Chondrocyte (in vitro differentiated cells): ENCODE measurements at regions not wholly inside any gene's neighbourhood (a gene's known extent, or its start where the extent isn't known, plus 50 kb on each side); places are given as distances from the start of the nearest gene placed in this dataset.

Experiments
- DNase-seq: peaks from one replicate; pipeline ENCODE4 v3.0.0; 2021; ENCODE audit warnings: mixed read lengths, low spot score
- H3K27ac Mint-ChIP-seq: one replicate; pipeline ENCODE4 v1.8.0; 2021; ENCODE audit warnings: mild to moderate bottlenecking, moderate library complexity, mixed read lengths; ENCODE audit not compliant: unreplicated experiment
- H3K27me3 Mint-ChIP-seq: 2 replicates; pipeline ENCODE4 v1.8.0; 2021; ENCODE audit warnings: low read depth, mixed read lengths
- H3K36me3 Mint-ChIP-seq: 2 replicates; pipeline ENCODE4 v1.8.0; 2021; ENCODE audit warnings: low read depth, mixed read lengths
- H3K4me1 Mint-ChIP-seq: 2 replicates; pipeline ENCODE4 v1.8.0; 2021; ENCODE audit warnings: low read depth, mild to moderate bottlenecking, mixed read lengths
- H3K4me3 Mint-ChIP-seq: one replicate; pipeline ENCODE4 v1.8.0; 2021; ENCODE audit warnings: mild to moderate bottlenecking, moderate library complexity, mixed read lengths; ENCODE audit not compliant: unreplicated experiment
- H3K9me3 Mint-ChIP-seq: 2 replicates; pipeline ENCODE4 v1.8.0; 2021; ENCODE audit warnings: low read depth, mixed read lengths
- TF ChIP-seq, protein P1 (sequence below): fragments of 200-600 bp; sonication (generic); IDR thresholded peaks from 2 replicates; pipeline ENCODE4 v1.5.0; 2021; ENCODE audit warnings: antibody characterized with exemption, mild to moderate bottlenecking, moderate library complexity

DNA sequence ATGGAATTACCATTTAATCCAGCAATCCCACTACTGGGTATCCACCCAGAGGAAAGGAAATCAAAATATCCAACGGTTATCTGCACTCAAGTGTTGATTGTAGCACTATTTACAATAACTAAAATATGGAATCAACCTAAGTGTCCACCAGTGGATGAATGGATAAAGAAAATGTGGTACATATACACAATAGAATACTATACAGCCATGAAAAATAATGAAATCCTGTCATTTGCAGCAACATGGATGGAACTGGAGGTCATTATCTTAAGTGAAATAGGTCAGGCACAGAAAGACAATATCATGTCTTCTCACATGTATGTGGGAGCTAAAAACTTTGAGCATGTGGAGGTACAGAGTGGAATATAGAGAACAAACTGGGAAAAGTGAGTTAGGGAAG is 92.9 kb upstream of the ARHGEF7 start:
- Mint-ChIP-seq H3K4me1 (no peaks in the 10 kb centered on the region), H3K4me3 (no peak overlapping the region)

DNA sequence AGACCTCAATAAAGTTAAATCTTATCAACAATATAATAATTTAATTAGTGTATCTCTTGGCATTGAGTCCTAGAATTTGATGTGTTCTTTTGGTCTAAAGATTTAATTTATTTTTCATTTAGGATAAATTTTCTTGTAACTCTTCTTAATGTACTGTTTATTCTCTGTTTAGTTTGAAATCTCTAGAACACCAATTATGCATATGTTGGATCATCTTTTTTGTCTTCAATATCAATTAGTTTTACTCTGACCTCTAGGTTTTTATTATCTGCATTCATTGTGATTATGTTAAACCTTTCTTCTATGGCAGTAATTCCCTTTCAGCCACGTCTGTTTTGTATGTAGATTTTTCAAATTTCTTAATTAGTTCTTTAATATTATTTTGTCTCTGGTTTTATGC is 93.8 kb upstream of the ARHGEF7 start:
- no peak for DNase-seq
- Mint-ChIP-seq H3K27ac (no peak overlapping the region), H3K27me3 (no peaks in the 10 kb centered on the region), H3K4me1 (no peaks in the 10 kb centered on the region), H3K4me3 (no peak overlapping the region), H3K36me3 (peaks cover 9% of the 10 kb centered on the region), H3K9me3 (peaks cover 27% of the 10 kb centered on the region)
- TF ChIP-seq, protein P1, sequence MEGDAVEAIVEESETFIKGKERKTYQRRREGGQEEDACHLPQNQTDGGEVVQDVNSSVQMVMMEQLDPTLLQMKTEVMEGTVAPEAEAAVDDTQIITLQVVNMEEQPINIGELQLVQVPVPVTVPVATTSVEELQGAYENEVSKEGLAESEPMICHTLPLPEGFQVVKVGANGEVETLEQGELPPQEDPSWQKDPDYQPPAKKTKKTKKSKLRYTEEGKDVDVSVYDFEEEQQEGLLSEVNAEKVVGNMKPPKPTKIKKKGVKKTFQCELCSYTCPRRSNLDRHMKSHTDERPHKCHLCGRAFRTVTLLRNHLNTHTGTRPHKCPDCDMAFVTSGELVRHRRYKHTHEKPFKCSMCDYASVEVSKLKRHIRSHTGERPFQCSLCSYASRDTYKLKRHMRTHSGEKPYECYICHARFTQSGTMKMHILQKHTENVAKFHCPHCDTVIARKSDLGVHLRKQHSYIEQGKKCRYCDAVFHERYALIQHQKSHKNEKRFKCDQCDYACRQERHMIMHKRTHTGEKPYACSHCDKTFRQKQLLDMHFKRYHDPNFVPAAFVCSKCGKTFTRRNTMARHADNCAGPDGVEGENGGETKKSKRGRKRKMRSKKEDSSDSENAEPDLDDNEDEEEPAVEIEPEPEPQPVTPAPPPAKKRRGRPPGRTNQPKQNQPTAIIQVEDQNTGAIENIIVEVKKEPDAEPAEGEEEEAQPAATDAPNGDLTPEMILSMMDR: no peak

More for the DNA sequence above, 92.9 kb upstream of the ARHGEF7 start:
- Mint-ChIP-seq H3K9me3 (peaks cover 27% of the 10 kb centered on the region), H3K36me3 (peaks cover 9% of the 10 kb centered on the region), H3K27me3 (no peaks in the 10 kb centered on the region), H3K27ac (no peak overlapping the region)
- TF ChIP-seq, protein P1: no peak
- DNase-seq: no peak

DNA sequence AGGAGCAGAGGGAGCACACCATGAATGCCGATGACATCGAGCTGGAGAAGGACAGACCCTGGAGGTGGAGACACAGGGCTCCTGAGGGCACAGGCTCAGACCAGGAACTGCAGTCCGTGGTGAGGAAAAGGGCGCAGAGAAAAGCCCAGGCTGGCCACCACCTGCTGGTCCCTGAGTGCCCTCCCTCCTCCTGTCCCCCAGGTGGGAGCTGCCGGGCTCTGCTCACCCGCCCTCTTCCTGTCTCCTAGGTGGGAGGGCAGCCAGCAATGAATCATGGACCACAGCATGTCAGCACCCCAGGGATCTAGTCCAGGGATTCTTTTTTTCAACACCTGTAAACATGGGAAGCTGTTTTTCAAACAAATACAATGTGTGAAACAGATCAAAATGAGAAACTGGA is 94.6 kb upstream of the ARHGEF7 start:
- Mint-ChIP-seq H3K36me3 (peaks cover 9% of the 10 kb centered on the region), H3K4me1 (no peaks in the 10 kb centered on the region), H3K9me3 (peaks cover 27% of the 10 kb centered on the region), H3K27me3 (no peaks in the 10 kb centered on the region), H3K4me3 (no peak overlapping the region), H3K27ac (no peak overlapping the region)
- DNase-seq: no peak
- TF ChIP-seq, protein P1: no peak

DNA sequence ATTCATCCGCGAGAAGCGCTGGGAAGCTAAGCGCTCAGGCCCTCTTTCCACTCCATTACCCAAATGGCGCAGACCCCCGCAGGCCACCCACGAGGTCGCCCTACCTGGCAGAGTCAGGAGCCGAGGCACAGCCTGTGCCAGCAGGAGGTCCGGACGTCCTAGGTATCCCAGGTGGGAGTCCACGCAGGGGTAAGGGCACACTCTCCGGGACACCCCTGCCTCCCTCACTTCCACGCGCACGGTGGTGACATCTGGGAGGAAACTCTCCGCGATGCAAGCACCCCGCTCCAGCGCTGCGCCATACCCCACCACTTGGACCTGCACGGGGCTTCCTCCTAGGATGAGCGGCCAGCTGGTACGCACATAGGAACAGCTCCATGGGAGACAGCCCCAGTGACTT is 95.1 kb upstream of the ARHGEF7 start:
- H3K36me3 Mint-ChIP-seq: peaks cover 9% of the 10 kb centered on the region
- no peak overlapping the region for H3K27ac Mint-ChIP-seq
- DNase-seq: no peak
- TF ChIP-seq, protein P1: no peak
- H3K4me3 Mint-ChIP-seq: no peak overlapping the region
- H3K9me3 Mint-ChIP-seq: peaks cover 27% of the 10 kb centered on the region
- H3K4me1 Mint-ChIP-seq: no peaks in the 10 kb centered on the region
- no peaks in the 10 kb centered on the region for H3K27me3 Mint-ChIP-seq

DNA sequence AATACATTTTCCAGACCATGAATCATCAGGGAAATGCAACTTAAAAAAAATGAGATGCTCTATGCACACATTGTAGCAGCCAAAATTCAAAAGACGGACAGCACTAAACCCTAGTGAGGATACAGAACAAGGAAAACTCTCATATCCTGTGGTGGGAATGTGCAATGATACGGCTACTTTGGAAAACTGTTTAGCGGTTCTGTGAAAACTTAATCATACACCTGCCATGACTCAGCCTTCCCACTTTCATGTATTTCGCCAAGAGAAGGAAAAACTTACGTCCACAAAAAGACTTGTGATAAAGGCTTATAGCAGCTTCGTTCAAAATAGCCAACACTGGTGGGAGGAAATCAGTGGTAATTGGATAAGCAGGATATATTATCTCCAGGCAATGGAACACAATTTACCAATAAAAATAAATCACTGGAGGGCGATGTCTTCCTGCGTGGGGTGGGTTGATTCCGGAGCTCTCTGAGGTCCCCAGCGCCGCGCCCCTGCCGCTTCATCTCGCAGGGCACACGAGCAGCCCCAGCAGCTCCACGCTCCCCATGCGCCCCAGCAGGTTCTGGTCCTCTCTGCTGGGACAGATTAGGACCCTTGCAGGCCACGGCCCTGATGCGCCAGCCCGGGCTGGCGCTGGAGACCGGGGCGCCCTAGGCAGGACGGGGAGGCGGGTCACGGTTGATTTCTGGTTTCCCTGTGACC is 97.2 kb upstream of the ARHGEF7 start:
- peaks cover 9% of the 10 kb centered on the region for H3K36me3 Mint-ChIP-seq
- H3K4me3 Mint-ChIP-seq: no peak overlapping the region
- TF ChIP-seq, protein P1: no peak
- H3K9me3 Mint-ChIP-seq: peaks cover 18% of the 10 kb centered on the region
- H3K4me1 Mint-ChIP-seq: peaks cover 4% of the 10 kb centered on the region
- no peaks in the 10 kb centered on the region for H3K27me3 Mint-ChIP-seq
- DNase-seq: no peak
- no peak overlapping the region for H3K27ac Mint-ChIP-seq
